ENCODE measurements at regions not wholly inside any gene's neighbourhood (a gene's known extent, or its start where the extent isn't known, plus 50 kb on each side); places are given as distances from the start of the nearest gene placed in this dataset.
"Not testable (repeated sequence)": the region's sequence is repeated elsewhere in the genome, so short reads cannot be mapped to it uniquely, and the experiment has no call there.

DNA sequence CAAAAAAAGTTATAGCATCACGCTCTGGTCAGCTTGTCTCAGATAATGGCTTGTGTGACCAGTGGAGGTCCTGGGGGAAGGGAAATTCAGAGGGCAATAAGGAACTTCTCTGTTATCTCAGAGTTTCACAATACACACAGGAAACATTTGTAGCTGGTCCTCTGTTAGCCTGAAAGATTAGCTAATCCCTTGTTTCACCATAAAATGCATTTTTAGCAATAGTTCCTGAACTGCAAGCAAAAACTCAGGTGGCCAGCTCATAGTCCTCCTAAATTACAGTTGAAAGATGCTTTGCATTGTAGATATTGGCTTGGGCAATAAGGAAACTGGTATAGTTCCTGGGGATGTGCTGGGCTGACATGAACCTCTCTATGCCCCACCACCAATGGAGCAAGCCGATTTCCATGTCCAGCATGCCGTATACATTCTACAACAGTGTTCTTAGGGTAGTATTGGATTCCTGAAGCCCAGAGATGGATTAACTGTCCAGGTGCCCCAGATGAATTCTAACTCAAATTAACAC is 141.5 kb upstream of the TBL1XR1 start:
- Histone ChIP-seq H3K27ac (no peak overlapping the region), H3K36me3 (no peaks in the 10 kb centered on the region), H3K27me3 (no peaks in the 10 kb centered on the region), H3K4me3 (no peak overlapping the region), H3K4me1 (peaks cover 0 to 80% (median 24%) of the 10 kb centered on the region in 4 donors), H3K9me3 (no peaks in the 10 kb centered on the region)
- TF ChIP-seq, protein P1, sequence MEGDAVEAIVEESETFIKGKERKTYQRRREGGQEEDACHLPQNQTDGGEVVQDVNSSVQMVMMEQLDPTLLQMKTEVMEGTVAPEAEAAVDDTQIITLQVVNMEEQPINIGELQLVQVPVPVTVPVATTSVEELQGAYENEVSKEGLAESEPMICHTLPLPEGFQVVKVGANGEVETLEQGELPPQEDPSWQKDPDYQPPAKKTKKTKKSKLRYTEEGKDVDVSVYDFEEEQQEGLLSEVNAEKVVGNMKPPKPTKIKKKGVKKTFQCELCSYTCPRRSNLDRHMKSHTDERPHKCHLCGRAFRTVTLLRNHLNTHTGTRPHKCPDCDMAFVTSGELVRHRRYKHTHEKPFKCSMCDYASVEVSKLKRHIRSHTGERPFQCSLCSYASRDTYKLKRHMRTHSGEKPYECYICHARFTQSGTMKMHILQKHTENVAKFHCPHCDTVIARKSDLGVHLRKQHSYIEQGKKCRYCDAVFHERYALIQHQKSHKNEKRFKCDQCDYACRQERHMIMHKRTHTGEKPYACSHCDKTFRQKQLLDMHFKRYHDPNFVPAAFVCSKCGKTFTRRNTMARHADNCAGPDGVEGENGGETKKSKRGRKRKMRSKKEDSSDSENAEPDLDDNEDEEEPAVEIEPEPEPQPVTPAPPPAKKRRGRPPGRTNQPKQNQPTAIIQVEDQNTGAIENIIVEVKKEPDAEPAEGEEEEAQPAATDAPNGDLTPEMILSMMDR (IDR thresholded peaks at IDR 0.05) = no peak
- intact Hi-C loops (cut with DNase I; ENCODE audit: low total_unique reads) = no loop called here
- no peak for DNase-seq

DNA sequence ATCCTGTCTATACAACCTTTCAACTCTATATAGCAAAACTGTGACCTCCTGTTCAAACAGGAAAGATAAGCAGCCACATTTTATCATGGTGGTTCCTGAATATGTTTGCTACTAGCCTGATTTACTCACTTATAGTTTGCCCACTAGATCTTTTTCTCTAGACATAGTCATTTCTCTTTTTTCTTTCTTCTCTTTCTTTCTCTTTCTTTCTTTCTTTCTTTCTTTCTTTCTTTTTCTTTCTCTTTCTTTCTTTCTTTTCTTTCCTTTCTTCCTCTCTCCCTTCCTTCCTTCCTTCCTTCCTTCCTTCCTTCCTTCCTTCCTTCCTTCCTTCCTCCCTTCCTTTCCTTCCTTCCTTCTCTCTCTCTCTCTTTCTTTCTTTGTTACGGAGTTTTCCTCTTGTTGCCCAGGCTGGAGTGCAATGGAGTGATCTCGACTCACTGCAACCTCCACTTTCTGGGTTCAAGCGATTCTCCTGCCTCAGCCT is 142.0 kb upstream of the TBL1XR1 start:
- H3K27me3 ChIP-seq; H3K27ac ChIP-seq; H3K4me3 ChIP-seq; DNase-seq; H3K9me3 ChIP-seq; intact Hi-C loops (cut with DNase I; ENCODE audit: low total_unique reads); H3K36me3 ChIP-seq: not testable (repeated sequence)
- peaks cover 0 to 80% (median 20%) of the 10 kb centered on the region in 4 donors for H3K4me1 ChIP-seq

DNA sequence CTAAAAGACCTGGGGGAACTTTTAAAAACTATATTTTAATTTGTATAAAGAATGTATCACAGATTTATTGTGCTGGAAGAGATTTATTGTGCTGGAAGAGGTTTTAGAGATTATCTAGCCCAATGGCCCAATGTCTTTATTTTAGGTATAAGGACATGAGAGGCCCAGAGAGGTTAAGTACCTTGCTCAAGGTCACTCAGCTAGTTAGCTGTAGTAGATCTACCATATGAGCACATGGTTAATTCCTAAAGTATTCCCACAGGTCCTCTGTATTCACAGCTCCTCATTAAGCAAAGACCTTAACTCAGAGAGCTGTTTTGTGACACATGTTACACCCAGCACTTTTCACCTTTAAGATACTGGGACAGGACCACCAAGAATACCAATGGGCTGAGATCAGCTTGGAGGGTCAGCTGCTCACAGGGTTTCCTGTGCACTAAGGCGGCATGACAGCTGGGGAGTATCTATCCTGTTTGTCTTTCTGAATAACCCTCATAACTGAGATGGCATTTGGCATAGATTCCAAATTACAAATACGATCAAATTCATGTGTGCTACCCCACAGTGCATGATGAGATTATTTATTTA is 143.1 kb upstream of the TBL1XR1 start:
- no peak for DNase-seq
- peaks cover 0 to 83% (median 25%) of the 10 kb centered on the region in 4 donors for H3K4me1 ChIP-seq
- intact Hi-C loops (cut with DNase I; ENCODE audit: low total_unique reads) = no loop called here
- H3K4me3 ChIP-seq = no peak overlapping the region
- no peaks in the 10 kb centered on the region for H3K36me3 ChIP-seq
- H3K27me3 ChIP-seq = no peaks in the 10 kb centered on the region
- H3K27ac ChIP-seq = no peak overlapping the region
- TF ChIP-seq, protein P1 (IDR thresholded peaks at IDR 0.05) = no peak
- no peaks in the 10 kb centered on the region for H3K9me3 ChIP-seq

DNA sequence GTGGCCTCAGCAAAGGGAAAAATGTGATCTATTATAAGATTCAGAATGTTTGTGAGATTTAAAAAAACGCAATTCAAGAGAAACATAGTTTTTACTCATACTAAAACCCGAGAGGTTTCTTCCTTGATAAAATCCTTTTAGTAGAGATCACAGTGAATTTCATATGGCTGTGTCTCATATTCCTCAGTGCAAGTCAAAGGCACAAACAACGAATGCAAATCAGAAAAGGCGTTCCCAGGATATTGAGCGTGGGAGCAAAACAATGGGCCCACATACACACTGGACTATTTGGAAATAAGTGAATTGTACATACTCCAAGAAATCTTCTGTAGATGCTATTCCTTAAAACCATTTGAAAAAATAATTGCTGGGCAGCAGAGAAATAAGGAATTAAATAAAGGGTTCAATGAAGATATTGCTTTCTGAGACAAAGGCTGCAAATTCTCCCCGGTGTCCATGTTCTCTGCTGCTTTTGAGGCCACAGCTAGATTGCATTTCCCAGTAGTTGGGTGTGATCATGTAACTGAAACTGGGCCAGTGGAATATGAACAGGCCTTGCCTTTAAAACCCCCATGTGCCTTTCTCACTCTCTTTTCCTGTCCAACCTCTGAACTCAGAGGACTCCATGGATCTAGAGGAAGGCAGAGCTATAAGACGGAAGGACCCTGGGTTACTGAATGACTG is 144.6 kb upstream of the TBL1XR1 start:
- intact Hi-C loops (cut with DNase I; ENCODE audit: low total_unique reads) = no loop called here
- Histone ChIP-seq H3K4me3 (no peak overlapping the region), H3K27me3 (no peaks in the 10 kb centered on the region), H3K27ac (peak overlapping the region in 1 of 2 donors; percentile 22), H3K4me1 (peaks cover 0 to 77% (median 23%) of the 10 kb centered on the region in 4 donors), H3K36me3 (no peaks in the 10 kb centered on the region), H3K9me3 (no peaks in the 10 kb centered on the region)
- DNase-seq = no peak
- TF ChIP-seq, protein P1 (IDR thresholded peaks at IDR 0.05) = no peak

DNA sequence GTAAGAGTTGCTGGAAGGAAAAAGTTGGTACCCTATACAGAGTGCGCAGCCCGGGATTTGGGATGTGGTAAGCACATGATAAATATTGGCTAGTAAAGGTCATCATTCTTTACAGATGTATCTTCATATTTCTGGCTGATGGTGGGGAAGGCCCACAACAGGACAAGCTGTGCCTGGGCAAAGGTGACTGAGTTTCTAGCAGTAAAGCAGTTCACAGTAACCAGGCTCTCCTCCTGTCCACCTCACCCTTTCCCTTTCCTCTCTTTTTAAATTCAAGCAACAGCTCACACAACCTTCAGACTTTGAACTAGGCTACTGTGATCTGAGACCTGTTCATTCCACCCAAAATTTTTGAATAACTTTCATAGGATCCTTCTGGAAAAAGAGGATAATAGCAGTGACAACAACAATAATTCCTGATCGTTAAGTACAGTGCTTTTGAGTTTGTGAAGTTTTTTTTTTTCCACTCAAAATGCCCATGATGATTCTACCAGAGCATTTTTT is 145.9 kb upstream of the TBL1XR1 start:
- DNase-seq = no peak
- Histone ChIP-seq H3K9me3 (no peaks in the 10 kb centered on the region), H3K36me3 (no peaks in the 10 kb centered on the region), H3K27me3 (no peaks in the 10 kb centered on the region), H3K4me3 (no peak overlapping the region), H3K4me1 (peaks cover 0 to 64% (median 21%) of the 10 kb centered on the region in 4 donors), H3K27ac (peak overlapping the region in 1 of 2 donors; percentile 69)
- TF ChIP-seq, protein P1 (IDR thresholded peaks at IDR 0.05) = no peak
- intact Hi-C loops (cut with DNase I; ENCODE audit: low total_unique reads) = no loop called here
